GM12878 (cell line): ENCODE measurements at regions not wholly inside any gene's neighbourhood (a gene's known extent, or its start where the extent isn't known, plus 50 kb on each side); places are given as distances from the start of the nearest gene placed in this dataset.
"Not testable (repeated sequence)": the region's sequence is repeated elsewhere in the genome, so short reads cannot be mapped to it uniquely, and the experiment has no call there.

Experiments
- ATAC-seq: fragments of 200-7000 bp; cut with Tn5 transposase; 3 replicates; pipeline ENCODE4 v1.9.1; 2020; ENCODE audit warnings: mild to moderate bottlenecking, moderate library complexity
- BruUV-seq: library from RNA; stranded (reverse); fragments of 400-500 nt; replicated peaks from 2 replicates; lab custom pipeline; 2021; lab: Mats Ljungman, UMichigan
- CTCF ChIA-PET: fragments of 300-600 bp; sonication (Branson Sonifier 250); formaldehyde crosslinking; extraction: SDS; loops from one replicate; lab custom pipeline; 2021; ENCODE audit warnings: inconsistent platforms; lab: Yijun Ruan, JAX
- POLR2A ChIA-PET: fragments of 350-600 bp; formaldehyde crosslinking; extraction: SDS; loops from one replicate; lab custom pipeline; 2021; ENCODE audit warnings: inconsistent platforms; lab: Charles Lee
- RAD21 ChIA-PET: fragments of 300-600 bp; sonication (Branson Sonifier 250); formaldehyde crosslinking; loops from one replicate; lab custom pipeline; 2023; ENCODE audit warnings: antibody characterized with exemption; ENCODE audit not compliant: unreplicated experiment; lab: Charles Lee
- SMC1A ChIA-PET: fragments of 300-600 bp; sonication (Branson Sonifier 250); formaldehyde crosslinking; loops from one replicate; lab custom pipeline; 2023; ENCODE audit not compliant: unreplicated experiment, uncharacterized antibody; lab: Charles Lee
- DNase-seq: peaks from one replicate; pipeline ENCODE4 v3.0.0-alpha.2; 2011; ENCODE audit warnings: low read depth, low spot score
- FAIRE-seq: peaks from 3 replicates; lab custom pipeline; 2011; peaks lifted over from hg19 to GRCh38; lab: Jason Lieb, UNC
- H2AFZ ChIP-seq: 2 replicates; pipeline ENCODE4 v1.6.0; 2011; ENCODE audit warnings: low read depth, low read length, control low read depth; ENCODE audit not compliant: control insufficient read depth
- H3K27ac ChIP-seq: 2 replicates; pipeline ENCODE4 v1.5.1; 2011; ENCODE audit warnings: control low read depth; ENCODE audit not compliant: control insufficient read depth, insufficient read depth
- H3K27me3 ChIP-seq, 2 experiments: replicated peaks in 1 of 2; 2 replicates each; pipeline versions ENCODE4 v1.6.0 to v1.6.1; 2011; ENCODE audit warnings: low read length in 1 of 2; ENCODE audit not compliant: control insufficient read depth in 2 of 2, insufficient read depth in 2 of 2
- H3K36me3 ChIP-seq, 2 experiments: 2 replicates each; pipeline ENCODE4 v1.5.1; 2011; ENCODE audit warnings: low read length in 1 of 2; ENCODE audit not compliant: control insufficient read depth in 2 of 2, insufficient read depth in 2 of 2
- H3K4me1 ChIP-seq: 2 replicates; pipeline ENCODE4 v1.6.1; 2011; ENCODE audit warnings: mild to moderate bottlenecking, low read length, moderate library complexity, mixed read lengths; ENCODE audit not compliant: control insufficient read depth, insufficient read depth
- H3K4me2 ChIP-seq: 2 replicates; pipeline ENCODE4 v1.6.0; 2011; ENCODE audit warnings: control low read depth; ENCODE audit not compliant: control insufficient read depth, insufficient read depth
- H3K4me3 ChIP-seq: fragments of 200-600 bp; sonication (generic); 2 replicates; pipeline ENCODE4 v1.5.1; 2016
- H3K79me2 ChIP-seq: 2 replicates; pipeline ENCODE4 v1.6.0; 2011; ENCODE audit warnings: low read length; ENCODE audit not compliant: control insufficient read depth, insufficient read depth
- H3K9ac ChIP-seq: 2 replicates; pipeline ENCODE4 v1.8.0; 2011; ENCODE audit warnings: low read length, control low read depth, mixed read lengths; ENCODE audit not compliant: control insufficient read depth, insufficient read depth
- H3K9me3 ChIP-seq: replicated peaks from 3 replicates; pipeline ENCODE4 v1.5.1; 2011; ENCODE audit warnings: mild to moderate bottlenecking, low read length; ENCODE audit not compliant: control insufficient read depth, insufficient read depth
- H4K20me1 ChIP-seq: 2 replicates; pipeline ENCODE4 v1.6.0; 2011; ENCODE audit not compliant: control insufficient read depth, insufficient read depth
- NBN ChIP-seq: fragments of 450-650 bp; IDR thresholded peaks from 2 replicates; pipeline ENCODE4 v1.6.1; 2016
- WGBS: methylation state at CpG from one replicate; pipeline ENCODE4 v1.1.6; 2016; ENCODE audit warnings: low lambda C conversion rate; ENCODE audit not compliant: insufficient replicate concordance, insufficient coverage; ENCODE audit errors: missing lambda C conversion rate; 5-methylcytosine and 5-hydroxymethylcytosine counted together
- in situ Hi-C: fragments of 300-500 bp; cut with MboI; formaldehyde crosslinking; loops from 9 replicates; pipeline ENCODE4 v1.14.3; 2018; ENCODE audit warnings: mixed read lengths
- intact Hi-C: fragments of 100-400 bp; cut with micrococcal nuclease; formaldehyde crosslinking; loops from one replicate; pipeline ENCODE4 v1.14.2; 2022; ENCODE audit not compliant: unreplicated experiment
- TF ChIP-seq, protein P1 (sequence below): fragments of 450-650 bp; IDR thresholded peaks from 2 replicates; pipeline ENCODE4 v1.6.1; 2017; ENCODE audit warnings: mild to moderate bottlenecking, moderate library complexity
- TF ChIP-seq, protein P2 (sequence below): fragments of 150-350 bp; IDR thresholded peaks from 2 replicates; pipeline ENCODE4 v1.6.1; 2016; ENCODE audit warnings: low read depth, low read length
- TF ChIP-seq, protein P3 (sequence below): fragments of 450-650 bp; formaldehyde crosslinking; IDR thresholded peaks from 2 replicates; pipeline ENCODE4 v1.4.0; 2020; ENCODE audit warnings: mild to moderate bottlenecking, moderate library complexity

GRCh38 chr2:7878266-7878665, 803.6 kb upstream of the ID2 start:
- ATAC-seq, POLR2A ChIA-PET, DNase-seq, H3K9me3 ChIP-seq, H3K4me1 ChIP-seq, CTCF ChIA-PET, H3K4me3 ChIP-seq, BruUV-seq, in situ Hi-C loops, H3K27me3 ChIP-seq, H2AFZ ChIP-seq, H3K36me3 ChIP-seq, H4K20me1 ChIP-seq, H3K27ac ChIP-seq, FAIRE-seq, H3K79me2 ChIP-seq, H3K9ac ChIP-seq, RAD21 ChIA-PET, H3K4me2 ChIP-seq, intact Hi-C loops: not testable (repeated sequence)
- 55% methylated on average over 9 of the region's 12 CpGs for WGBS
- SMC1A ChIA-PET: interaction anchor here (1.3 kb wide), 1 partner anchor 33 kb away, joined by 3 read pairs; no protein-coding TSS in a partner anchor

GRCh38 chr2:7878786-7879482, 802.9 kb upstream of the ID2 start:
- Histone ChIP-seq H3K4me3 (no peak overlapping the region), H3K36me3 (no peaks in the 10 kb centered on the region), H3K27ac (no peak overlapping the region), H3K9ac (no peak overlapping the region), H3K4me2 (no peak overlapping the region), H2AFZ (no peak overlapping the region), H3K79me2 (no peaks in the 10 kb centered on the region), H3K27me3 (no peaks in the 10 kb centered on the region), H3K9me3 (no peaks in the 10 kb centered on the region), H4K20me1 (no peaks in the 10 kb centered on the region), H3K4me1 (no peaks in the 10 kb centered on the region)
- FAIRE-seq (no peak), ATAC-seq (no peak), DNase-seq (no peak)
- SMC1A ChIA-PET: interaction anchor here (1.2 to 1.4 kb wide), 3 partner anchors 9 to 32 kb away, joined by 3 to 5 read pairs (median 3); no protein-coding TSS in a partner anchor
- in situ Hi-C loops: no loop called here
- RAD21 ChIA-PET: no interaction called here
- POLR2A ChIA-PET: interaction anchor here (0.6 kb wide), 1 partner anchor 18 kb away, joined by 3 read pairs; no protein-coding TSS in a partner anchor
- CTCF ChIA-PET: no interaction called here
- intact Hi-C loops: no loop called here
- 54% methylated on average over 12 of the region's 12 CpGs for whole genome bisulfite sequencing
- no TSS peak for BruUV-seq
- TF ChIP-seq, protein P1, sequence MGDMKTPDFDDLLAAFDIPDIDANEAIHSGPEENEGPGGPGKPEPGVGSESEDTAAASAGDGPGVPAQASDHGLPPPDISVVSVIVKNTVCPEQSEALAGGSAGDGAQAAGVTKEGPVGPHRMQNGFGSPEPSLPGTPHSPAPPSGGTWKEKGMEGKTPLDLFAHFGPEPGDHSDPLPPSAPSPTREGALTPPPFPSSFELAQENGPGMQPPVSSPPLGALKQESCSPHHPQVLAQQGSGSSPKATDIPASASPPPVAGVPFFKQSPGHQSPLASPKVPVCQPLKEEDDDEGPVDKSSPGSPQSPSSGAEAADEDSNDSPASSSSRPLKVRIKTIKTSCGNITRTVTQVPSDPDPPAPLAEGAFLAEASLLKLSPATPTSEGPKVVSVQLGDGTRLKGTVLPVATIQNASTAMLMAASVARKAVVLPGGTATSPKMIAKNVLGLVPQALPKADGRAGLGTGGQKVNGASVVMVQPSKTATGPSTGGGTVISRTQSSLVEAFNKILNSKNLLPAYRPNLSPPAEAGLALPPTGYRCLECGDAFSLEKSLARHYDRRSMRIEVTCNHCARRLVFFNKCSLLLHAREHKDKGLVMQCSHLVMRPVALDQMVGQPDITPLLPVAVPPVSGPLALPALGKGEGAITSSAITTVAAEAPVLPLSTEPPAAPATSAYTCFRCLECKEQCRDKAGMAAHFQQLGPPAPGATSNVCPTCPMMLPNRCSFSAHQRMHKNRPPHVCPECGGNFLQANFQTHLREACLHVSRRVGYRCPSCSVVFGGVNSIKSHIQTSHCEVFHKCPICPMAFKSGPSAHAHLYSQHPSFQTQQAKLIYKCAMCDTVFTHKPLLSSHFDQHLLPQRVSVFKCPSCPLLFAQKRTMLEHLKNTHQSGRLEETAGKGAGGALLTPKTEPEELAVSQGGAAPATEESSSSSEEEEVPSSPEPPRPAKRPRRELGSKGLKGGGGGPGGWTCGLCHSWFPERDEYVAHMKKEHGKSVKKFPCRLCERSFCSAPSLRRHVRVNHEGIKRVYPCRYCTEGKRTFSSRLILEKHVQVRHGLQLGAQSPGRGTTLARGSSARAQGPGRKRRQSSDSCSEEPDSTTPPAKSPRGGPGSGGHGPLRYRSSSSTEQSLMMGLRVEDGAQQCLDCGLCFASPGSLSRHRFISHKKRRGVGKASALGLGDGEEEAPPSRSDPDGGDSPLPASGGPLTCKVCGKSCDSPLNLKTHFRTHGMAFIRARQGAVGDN: no peak
- TF ChIP-seq, protein P2, sequence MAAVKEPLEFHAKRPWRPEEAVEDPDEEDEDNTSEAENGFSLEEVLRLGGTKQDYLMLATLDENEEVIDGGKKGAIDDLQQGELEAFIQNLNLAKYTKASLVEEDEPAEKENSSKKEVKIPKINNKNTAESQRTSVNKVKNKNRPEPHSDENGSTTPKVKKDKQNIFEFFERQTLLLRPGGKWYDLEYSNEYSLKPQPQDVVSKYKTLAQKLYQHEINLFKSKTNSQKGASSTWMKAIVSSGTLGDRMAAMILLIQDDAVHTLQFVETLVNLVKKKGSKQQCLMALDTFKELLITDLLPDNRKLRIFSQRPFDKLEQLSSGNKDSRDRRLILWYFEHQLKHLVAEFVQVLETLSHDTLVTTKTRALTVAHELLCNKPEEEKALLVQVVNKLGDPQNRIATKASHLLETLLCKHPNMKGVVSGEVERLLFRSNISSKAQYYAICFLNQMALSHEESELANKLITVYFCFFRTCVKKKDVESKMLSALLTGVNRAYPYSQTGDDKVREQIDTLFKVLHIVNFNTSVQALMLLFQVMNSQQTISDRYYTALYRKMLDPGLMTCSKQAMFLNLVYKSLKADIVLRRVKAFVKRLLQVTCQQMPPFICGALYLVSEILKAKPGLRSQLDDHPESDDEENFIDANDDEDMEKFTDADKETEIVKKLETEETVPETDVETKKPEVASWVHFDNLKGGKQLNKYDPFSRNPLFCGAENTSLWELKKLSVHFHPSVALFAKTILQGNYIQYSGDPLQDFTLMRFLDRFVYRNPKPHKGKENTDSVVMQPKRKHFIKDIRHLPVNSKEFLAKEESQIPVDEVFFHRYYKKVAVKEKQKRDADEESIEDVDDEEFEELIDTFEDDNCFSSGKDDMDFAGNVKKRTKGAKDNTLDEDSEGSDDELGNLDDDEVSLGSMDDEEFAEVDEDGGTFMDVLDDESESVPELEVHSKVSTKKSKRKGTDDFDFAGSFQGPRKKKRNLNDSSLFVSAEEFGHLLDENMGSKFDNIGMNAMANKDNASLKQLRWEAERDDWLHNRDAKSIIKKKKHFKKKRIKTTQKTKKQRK: no peak
- TF ChIP-seq, protein P3, sequence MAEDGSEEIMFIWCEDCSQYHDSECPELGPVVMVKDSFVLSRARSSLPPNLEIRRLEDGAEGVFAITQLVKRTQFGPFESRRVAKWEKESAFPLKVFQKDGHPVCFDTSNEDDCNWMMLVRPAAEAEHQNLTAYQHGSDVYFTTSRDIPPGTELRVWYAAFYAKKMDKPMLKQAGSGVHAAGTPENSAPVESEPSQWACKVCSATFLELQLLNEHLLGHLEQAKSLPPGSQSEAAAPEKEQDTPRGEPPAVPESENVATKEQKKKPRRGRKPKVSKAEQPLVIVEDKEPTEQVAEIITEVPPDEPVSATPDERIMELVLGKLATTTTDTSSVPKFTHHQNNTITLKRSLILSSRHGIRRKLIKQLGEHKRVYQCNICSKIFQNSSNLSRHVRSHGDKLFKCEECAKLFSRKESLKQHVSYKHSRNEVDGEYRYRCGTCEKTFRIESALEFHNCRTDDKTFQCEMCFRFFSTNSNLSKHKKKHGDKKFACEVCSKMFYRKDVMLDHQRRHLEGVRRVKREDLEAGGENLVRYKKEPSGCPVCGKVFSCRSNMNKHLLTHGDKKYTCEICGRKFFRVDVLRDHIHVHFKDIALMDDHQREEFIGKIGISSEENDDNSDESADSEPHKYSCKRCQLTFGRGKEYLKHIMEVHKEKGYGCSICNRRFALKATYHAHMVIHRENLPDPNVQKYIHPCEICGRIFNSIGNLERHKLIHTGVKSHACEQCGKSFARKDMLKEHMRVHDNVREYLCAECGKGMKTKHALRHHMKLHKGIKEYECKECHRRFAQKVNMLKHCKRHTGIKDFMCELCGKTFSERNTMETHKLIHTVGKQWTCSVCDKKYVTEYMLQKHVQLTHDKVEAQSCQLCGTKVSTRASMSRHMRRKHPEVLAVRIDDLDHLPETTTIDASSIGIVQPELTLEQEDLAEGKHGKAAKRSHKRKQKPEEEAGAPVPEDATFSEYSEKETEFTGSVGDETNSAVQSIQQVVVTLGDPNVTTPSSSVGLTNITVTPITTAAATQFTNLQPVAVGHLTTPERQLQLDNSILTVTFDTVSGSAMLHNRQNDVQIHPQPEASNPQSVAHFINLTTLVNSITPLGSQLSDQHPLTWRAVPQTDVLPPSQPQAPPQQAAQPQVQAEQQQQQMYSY (CRISPR knock-in tag): no peak
- TF ChIP-seq NBN: no peak
